HCT116 (cell line): ENCODE measurements at regions not wholly inside any gene's neighbourhood (a gene's known extent, or its start where the extent isn't known, plus 50 kb on each side); places are given as distances from the start of the nearest gene placed in this dataset.

ENCODE experiments used
- EZH2phosphoT487 ChIP-seq: fragments of 200-600 bp; IDR thresholded peaks from 2 replicates; pipeline ENCODE4 v1.6.1; 2018; ENCODE audit warnings: antibody characterized with exemption, borderline replicate concordance
- RAD21 ChIP-seq: IDR thresholded peaks from 2 replicates; pipeline ENCODE4 v1.6.1; 2012; ENCODE audit warnings: low read depth, mild to moderate bottlenecking

- TF ChIP-seq EZH2phosphoT487 (no peak), RAD21 (no peak)
Measured at GRCh38 chr3:137174514-137174913, 216.7 kb downstream of the IL20RB start.
